ENCODE measurements at regions not wholly inside any gene's neighbourhood (a gene's known extent, or its start where the extent isn't known, plus 50 kb on each side); places are given as distances from the start of the nearest gene placed in this dataset.

GRCh38 chr10:65194555-65194954 lies 1673.4 kb downstream of the REEP3 start:
- no peak for DNase-seq (ENCODE audit: low read depth, low spot score)
- no peak for TF ChIP-seq YY1 (IDR thresholded peaks at IDR 0.05; ENCODE audit: insufficient read depth, insufficient read length)
- TF ChIP-seq SUZ12 (IDR thresholded peaks at IDR 0.05; ENCODE audit: extremely low read depth, insufficient read depth, insufficient read length): no peak
- no peak for TF ChIP-seq ZNF274 (IDR thresholded peaks at IDR 0.05; ENCODE audit: low read depth, low read length)
- no peaks in the 10 kb centered on the region for H3K4me1 ChIP-seq (ENCODE audit: insufficient read depth, insufficient read length)

GRCh38 chr10:65196111-65196510 lies 1674.9 kb downstream of the REEP3 start:
- H3K9me3 ChIP-seq (ENCODE audit: insufficient read depth, low read length): no peaks in the 10 kb centered on the region

More at GRCh38 chr10:65194555-65194954, 1673.4 kb downstream of the REEP3 start:
- H3K4me3 ChIP-seq (ENCODE audit: insufficient read length, low read depth): no peak overlapping the region
- no peaks in the 10 kb centered on the region for H3K27me3 ChIP-seq (ENCODE audit: insufficient read depth, insufficient read length)
- H3K9me3 ChIP-seq (ENCODE audit: insufficient read depth, low read length): no peaks in the 10 kb centered on the region
- H3K9ac ChIP-seq (ENCODE audit: insufficient read length, low read depth): no peak overlapping the region
- H3K36me3 ChIP-seq (ENCODE audit: insufficient read depth, insufficient read length, low read length): no peaks in the 10 kb centered on the region

GRCh38 chr10:65197935-65198334 lies 1676.7 kb downstream of the REEP3 start:
- Histone ChIP-seq H3K4me1 (ENCODE audit: insufficient read depth, insufficient read length) (no peaks in the 10 kb centered on the region), H3K27me3 (ENCODE audit: insufficient read depth, insufficient read length) (no peaks in the 10 kb centered on the region), H3K9ac (ENCODE audit: insufficient read length, low read depth) (no peak overlapping the region), H3K4me3 (ENCODE audit: insufficient read length, low read depth) (no peak overlapping the region), H3K9me3 (ENCODE audit: insufficient read depth, low read length) (no peaks in the 10 kb centered on the region), H3K36me3 (ENCODE audit: insufficient read depth, insufficient read length, low read length) (no peaks in the 10 kb centered on the region)
- DNase-seq (ENCODE audit: low read depth, low spot score): no peak
- TF ChIP-seq ZNF274 (IDR thresholded peaks at IDR 0.05; ENCODE audit: low read depth, low read length): no peak
- no peak for TF ChIP-seq SUZ12 (IDR thresholded peaks at IDR 0.05; ENCODE audit: extremely low read depth, insufficient read depth, insufficient read length)
- TF ChIP-seq YY1 (IDR thresholded peaks at IDR 0.05; ENCODE audit: insufficient read depth, insufficient read length): no peak

More at GRCh38 chr10:65196111-65196510, 1674.9 kb downstream of the REEP3 start:
- Histone ChIP-seq H3K36me3 (ENCODE audit: insufficient read depth, insufficient read length, low read length) (no peaks in the 10 kb centered on the region), H3K4me1 (ENCODE audit: insufficient read depth, insufficient read length) (no peaks in the 10 kb centered on the region), H3K27me3 (ENCODE audit: insufficient read depth, insufficient read length) (no peaks in the 10 kb centered on the region), H3K4me3 (ENCODE audit: insufficient read length, low read depth) (no peak overlapping the region), H3K9ac (ENCODE audit: insufficient read length, low read depth) (no peak overlapping the region)
- TF ChIP-seq SUZ12 (IDR thresholded peaks at IDR 0.05; ENCODE audit: extremely low read depth, insufficient read depth, insufficient read length) (no peak), YY1 (IDR thresholded peaks at IDR 0.05; ENCODE audit: insufficient read depth, insufficient read length) (no peak), ZNF274 (IDR thresholded peaks at IDR 0.05; ENCODE audit: low read depth, low read length) (no peak)
- DNase-seq (ENCODE audit: low read depth, low spot score): no peak

GRCh38 chr10:65201491-65201890 lies 1680.3 kb downstream of the REEP3 start:
- DNase-seq (ENCODE audit: low read depth, low spot score): no peak
- no peaks in the 10 kb centered on the region for H3K27me3 ChIP-seq (ENCODE audit: insufficient read depth, insufficient read length)
- H3K9ac ChIP-seq (ENCODE audit: insufficient read length, low read depth): no peak overlapping the region
- H3K9me3 ChIP-seq (ENCODE audit: insufficient read depth, low read length): no peaks in the 10 kb centered on the region
- no peak overlapping the region for H3K4me3 ChIP-seq (ENCODE audit: insufficient read length, low read depth)
- no peaks in the 10 kb centered on the region for H3K4me1 ChIP-seq (ENCODE audit: insufficient read depth, insufficient read length)
- H3K36me3 ChIP-seq (ENCODE audit: insufficient read depth, insufficient read length, low read length): no peaks in the 10 kb centered on the region
- TF ChIP-seq YY1 (IDR thresholded peaks at IDR 0.05; ENCODE audit: insufficient read depth, insufficient read length) (no peak), SUZ12 (IDR thresholded peaks at IDR 0.05; ENCODE audit: extremely low read depth, insufficient read depth, insufficient read length) (no peak), ZNF274 (IDR thresholded peaks at IDR 0.05; ENCODE audit: low read depth, low read length) (no peak)

GRCh38 chr10:65204999-65205398 lies 1683.8 kb downstream of the REEP3 start:
- no peak overlapping the region for H3K9ac ChIP-seq (ENCODE audit: insufficient read length, low read depth)
- no peaks in the 10 kb centered on the region for H3K9me3 ChIP-seq (ENCODE audit: insufficient read depth, low read length)
- no peaks in the 10 kb centered on the region for H3K27me3 ChIP-seq (ENCODE audit: insufficient read depth, insufficient read length)
- no peak overlapping the region for H3K4me3 ChIP-seq (ENCODE audit: insufficient read length, low read depth)
- H3K4me1 ChIP-seq (ENCODE audit: insufficient read depth, insufficient read length): no peaks in the 10 kb centered on the region
- no peak for TF ChIP-seq YY1 (IDR thresholded peaks at IDR 0.05; ENCODE audit: insufficient read depth, insufficient read length)
- TF ChIP-seq ZNF274 (IDR thresholded peaks at IDR 0.05; ENCODE audit: low read depth, low read length): no peak
- TF ChIP-seq SUZ12 (IDR thresholded peaks at IDR 0.05; ENCODE audit: extremely low read depth, insufficient read depth, insufficient read length): no peak
- no peaks in the 10 kb centered on the region for H3K36me3 ChIP-seq (ENCODE audit: insufficient read depth, insufficient read length, low read length)
- no peak for DNase-seq (ENCODE audit: low read depth, low spot score)

GRCh38 chr10:65213170-65213569 lies 1692.0 kb downstream of the REEP3 start:
- Histone ChIP-seq H3K4me1 (ENCODE audit: insufficient read depth, insufficient read length) (no peaks in the 10 kb centered on the region), H3K4me3 (ENCODE audit: insufficient read length, low read depth) (no peak overlapping the region), H3K27me3 (ENCODE audit: insufficient read depth, insufficient read length) (no peaks in the 10 kb centered on the region), H3K9me3 (ENCODE audit: insufficient read depth, low read length) (no peaks in the 10 kb centered on the region), H3K36me3 (ENCODE audit: insufficient read depth, insufficient read length, low read length) (no peaks in the 10 kb centered on the region), H3K9ac (ENCODE audit: insufficient read length, low read depth) (no peak overlapping the region)
- TF ChIP-seq SUZ12 (IDR thresholded peaks at IDR 0.05; ENCODE audit: extremely low read depth, insufficient read depth, insufficient read length) (no peak), YY1 (IDR thresholded peaks at IDR 0.05; ENCODE audit: insufficient read depth, insufficient read length) (no peak), ZNF274 (IDR thresholded peaks at IDR 0.05; ENCODE audit: low read depth, low read length) (no peak)
- no peak for DNase-seq (ENCODE audit: low read depth, low spot score)

- Histone ChIP-seq H3K9me3 (ENCODE audit: insufficient read depth, low read length) (no peaks in the 10 kb centered on the region), H3K4me1 (ENCODE audit: insufficient read depth, insufficient read length) (no peaks in the 10 kb centered on the region), H3K36me3 (ENCODE audit: insufficient read depth, insufficient read length, low read length) (no peaks in the 10 kb centered on the region), H3K4me3 (ENCODE audit: insufficient read length, low read depth) (no peak overlapping the region), H3K9ac (ENCODE audit: insufficient read length, low read depth) (no peak overlapping the region), H3K27me3 (ENCODE audit: insufficient read depth, insufficient read length) (no peaks in the 10 kb centered on the region)
- no peak for TF ChIP-seq ZNF274 (IDR thresholded peaks at IDR 0.05; ENCODE audit: low read depth, low read length)
- TF ChIP-seq SUZ12 (IDR thresholded peaks at IDR 0.05; ENCODE audit: extremely low read depth, insufficient read depth, insufficient read length): no peak
- no peak for TF ChIP-seq YY1 (IDR thresholded peaks at IDR 0.05; ENCODE audit: insufficient read depth, insufficient read length)
- no peak for DNase-seq (ENCODE audit: low read depth, low spot score)
Observed at GRCh38 chr10:65219444-65219843, 1698.2 kb downstream of the REEP3 start.

Measured in NT2/D1 (cell line).